Activated B cell treated with CpG ODN at 0.5 μM for 24 hours (primary cell): ENCODE measurements at regions not wholly inside any gene's neighbourhood (a gene's known extent, or its start where the extent isn't known, plus 50 kb on each side); places are given as distances from the start of the nearest gene placed in this dataset.

Experiments used
- ATAC-seq: fragments of 200-7000 bp; cut with Tn5 transposase; one replicate; pipeline ENCODE4 v1.10.0; 2021; ENCODE audit warnings: low read depth, mild to moderate bottlenecking, moderate library complexity
- CTCF ChIA-PET: fragments of 350-600 bp; sonication (Branson Sonifier 250); formaldehyde crosslinking; loops from one replicate; lab custom pipeline; 2021; ENCODE audit warnings: antibody characterized with exemption; lab: Charles Lee
- POLR2A ChIA-PET: fragments of 350-600 bp; sonication (Branson Sonifier 250); formaldehyde crosslinking; loops from one replicate; lab custom pipeline; 2021; ENCODE audit warnings: antibody characterized with exemption; lab: Charles Lee
- DNase-seq: peaks from one replicate; pipeline ENCODE4 v3.0.0; 2022
- H3K27ac Mint-ChIP-seq: one replicate; pipeline ENCODE4 v1.8.0; 2020; ENCODE audit warnings: mixed read lengths
- H3K27me3 Mint-ChIP-seq: one replicate; pipeline ENCODE4 v1.8.0; 2021; ENCODE audit warnings: mixed read lengths
- H3K36me3 Mint-ChIP-seq: one replicate; pipeline ENCODE4 v1.8.0; 2021; ENCODE audit warnings: low read depth, mixed read lengths
- H3K4me1 Mint-ChIP-seq: one replicate; pipeline ENCODE4 v1.8.0; 2021; ENCODE audit warnings: mixed read lengths
- H3K4me3 Mint-ChIP-seq: one replicate; pipeline ENCODE4 v1.8.0; 2020; ENCODE audit warnings: mild to moderate bottlenecking, mixed read lengths
- H3K9me3 Mint-ChIP-seq: one replicate; pipeline ENCODE4 v1.8.0; 2020; ENCODE audit warnings: mixed read lengths
- intact Hi-C: fragments of 100-400 bp; cut with micrococcal nuclease; formaldehyde crosslinking; loops from one replicate; pipeline ENCODE4 v1.15.1; 2024
- TF ChIP-seq, protein P1 (sequence below): fragments of 200-600 bp; IDR thresholded peaks from one replicate; pipeline ENCODE4 v1.8.0; 2022; ENCODE audit warnings: antibody characterized with exemption, mild to moderate bottlenecking

DNA sequence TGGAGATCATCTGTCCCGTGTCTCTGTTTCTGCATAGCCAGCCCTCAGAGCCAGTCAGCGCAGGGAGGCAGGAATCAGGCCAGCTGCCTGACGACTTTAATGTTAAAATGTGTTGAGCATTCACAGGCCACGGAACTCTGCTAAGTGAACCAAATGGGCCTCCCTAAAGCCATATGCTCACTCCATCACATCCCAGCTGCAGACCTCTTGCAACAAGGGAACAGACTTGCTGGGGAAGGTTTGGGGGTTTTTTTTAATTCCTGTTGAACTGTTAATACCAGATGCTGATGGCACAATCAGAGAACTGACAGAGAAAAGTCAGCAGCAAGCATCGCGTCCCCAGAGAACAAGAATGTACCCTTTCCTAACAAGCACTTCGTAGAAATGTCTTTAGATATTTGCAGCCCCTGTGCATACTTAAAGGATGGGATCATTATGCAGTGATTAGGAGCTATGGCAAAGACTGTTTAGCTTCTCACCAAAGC is 900.4 kb upstream of the AUTS2 start:
- ChIA-PET CTCF (no interaction called here), POLR2A (no interaction called here)
- no peak overlapping the region for H3K4me3 Mint-ChIP-seq
- H3K27me3 Mint-ChIP-seq, result no peaks in the 10 kb centered on the region
- no peaks in the 10 kb centered on the region for H3K9me3 Mint-ChIP-seq
- H3K4me1 Mint-ChIP-seq, result no peaks in the 10 kb centered on the region
- H3K36me3 Mint-ChIP-seq, result no peaks in the 10 kb centered on the region
- no peak overlapping the region for H3K27ac Mint-ChIP-seq
- DNase-seq, result no peak
- intact Hi-C loops, result no loop called here
- no peak for ATAC-seq
- TF ChIP-seq, protein P1, sequence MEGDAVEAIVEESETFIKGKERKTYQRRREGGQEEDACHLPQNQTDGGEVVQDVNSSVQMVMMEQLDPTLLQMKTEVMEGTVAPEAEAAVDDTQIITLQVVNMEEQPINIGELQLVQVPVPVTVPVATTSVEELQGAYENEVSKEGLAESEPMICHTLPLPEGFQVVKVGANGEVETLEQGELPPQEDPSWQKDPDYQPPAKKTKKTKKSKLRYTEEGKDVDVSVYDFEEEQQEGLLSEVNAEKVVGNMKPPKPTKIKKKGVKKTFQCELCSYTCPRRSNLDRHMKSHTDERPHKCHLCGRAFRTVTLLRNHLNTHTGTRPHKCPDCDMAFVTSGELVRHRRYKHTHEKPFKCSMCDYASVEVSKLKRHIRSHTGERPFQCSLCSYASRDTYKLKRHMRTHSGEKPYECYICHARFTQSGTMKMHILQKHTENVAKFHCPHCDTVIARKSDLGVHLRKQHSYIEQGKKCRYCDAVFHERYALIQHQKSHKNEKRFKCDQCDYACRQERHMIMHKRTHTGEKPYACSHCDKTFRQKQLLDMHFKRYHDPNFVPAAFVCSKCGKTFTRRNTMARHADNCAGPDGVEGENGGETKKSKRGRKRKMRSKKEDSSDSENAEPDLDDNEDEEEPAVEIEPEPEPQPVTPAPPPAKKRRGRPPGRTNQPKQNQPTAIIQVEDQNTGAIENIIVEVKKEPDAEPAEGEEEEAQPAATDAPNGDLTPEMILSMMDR, result no peak

DNA sequence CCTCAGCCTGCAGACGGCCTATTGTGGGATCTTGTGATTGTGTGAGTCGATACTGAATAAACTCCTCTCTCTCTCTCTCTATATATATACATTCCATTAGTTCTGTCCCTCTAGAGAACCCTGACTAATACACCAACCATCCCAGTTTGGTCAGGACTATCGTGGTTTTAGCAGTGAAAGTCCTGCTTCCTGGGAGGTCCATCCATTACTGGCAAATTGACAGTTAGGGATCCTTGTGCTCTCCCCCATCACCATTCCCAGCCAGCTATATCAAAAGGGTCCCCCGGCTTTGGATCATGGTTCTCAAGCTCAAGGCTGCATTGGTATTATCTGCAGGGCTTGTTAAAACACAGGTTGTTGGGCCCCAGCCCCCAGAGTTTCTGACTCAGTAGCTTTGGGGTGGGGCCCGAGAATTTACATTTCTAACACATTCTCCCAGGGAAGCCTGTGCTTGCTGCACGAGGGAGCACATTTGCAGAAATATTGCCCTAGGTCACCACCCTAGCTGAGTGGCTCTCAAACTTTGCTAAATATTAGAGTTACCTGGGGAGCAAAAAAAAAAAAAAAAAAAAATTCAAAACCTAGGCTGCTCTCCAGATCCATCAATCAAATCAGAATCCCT is 899.1 kb upstream of the AUTS2 start:
- intact Hi-C loops, result no loop called here
- Mint-ChIP-seq H3K9me3 (peaks cover 1% of the 10 kb centered on the region), H3K27ac (no peak overlapping the region), H3K27me3 (no peaks in the 10 kb centered on the region), H3K4me1 (no peaks in the 10 kb centered on the region), H3K4me3 (no peak overlapping the region), H3K36me3 (no peaks in the 10 kb centered on the region)
- CTCF ChIA-PET, result no interaction called here
- TF ChIP-seq, protein P1, result no peak
- POLR2A ChIA-PET, result no interaction called here
- no peak for DNase-seq
- ATAC-seq, result no peak

DNA sequence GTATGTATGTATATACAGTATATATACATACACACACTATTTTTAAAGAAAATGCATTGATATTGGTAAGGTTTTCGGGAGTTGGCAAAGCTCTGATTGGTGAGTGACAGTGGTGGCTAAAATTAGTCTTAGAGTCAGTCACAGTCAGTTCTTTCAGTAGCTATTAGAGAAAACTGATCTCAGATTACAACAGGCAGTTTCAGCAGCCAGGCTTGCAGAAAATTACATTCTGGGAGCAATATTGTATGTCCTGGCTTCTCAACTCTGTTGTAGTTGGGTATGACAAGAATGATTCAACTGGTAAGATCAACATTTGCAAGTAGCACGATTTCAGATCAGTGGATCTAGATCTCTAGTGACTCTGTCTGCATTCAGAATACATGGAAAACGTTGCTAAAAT is 897.9 kb upstream of the AUTS2 start:
- TF ChIP-seq, protein P1, result no peak
- POLR2A ChIA-PET, result no interaction called here
- CTCF ChIA-PET, result no interaction called here
- intact Hi-C loops, result no loop called here
- Mint-ChIP-seq H3K36me3 (no peaks in the 10 kb centered on the region), H3K27me3 (no peaks in the 10 kb centered on the region), H3K27ac (no peak overlapping the region), H3K9me3 (peaks cover 2% of the 10 kb centered on the region), H3K4me3 (no peak overlapping the region), H3K4me1 (no peaks in the 10 kb centered on the region)
- DNase-seq, result no peak
- ATAC-seq, result no peak

DNA sequence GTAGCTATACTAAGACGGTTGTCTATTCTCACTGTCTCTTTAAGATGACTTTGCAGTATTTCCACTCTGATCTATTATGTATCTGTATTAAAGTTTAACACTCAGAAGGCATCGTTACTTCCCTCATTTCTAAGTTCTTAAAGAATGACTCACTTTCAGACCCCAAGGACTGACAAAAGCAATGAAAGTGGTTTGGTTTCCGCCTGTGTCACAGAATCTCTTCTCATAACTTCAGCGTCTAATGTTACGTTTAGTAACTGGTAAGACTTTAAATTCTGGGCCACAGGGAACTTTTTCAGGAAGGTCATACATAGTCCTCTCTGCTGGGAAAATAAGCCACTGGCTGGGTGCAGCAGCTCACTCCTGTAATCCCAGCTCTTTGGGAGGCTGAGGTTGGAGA is 892.0 kb upstream of the AUTS2 start:
- Mint-ChIP-seq H3K36me3 (no peaks in the 10 kb centered on the region), H3K27ac (no peak overlapping the region)
- TF ChIP-seq, protein P1, result no peak

DNA sequence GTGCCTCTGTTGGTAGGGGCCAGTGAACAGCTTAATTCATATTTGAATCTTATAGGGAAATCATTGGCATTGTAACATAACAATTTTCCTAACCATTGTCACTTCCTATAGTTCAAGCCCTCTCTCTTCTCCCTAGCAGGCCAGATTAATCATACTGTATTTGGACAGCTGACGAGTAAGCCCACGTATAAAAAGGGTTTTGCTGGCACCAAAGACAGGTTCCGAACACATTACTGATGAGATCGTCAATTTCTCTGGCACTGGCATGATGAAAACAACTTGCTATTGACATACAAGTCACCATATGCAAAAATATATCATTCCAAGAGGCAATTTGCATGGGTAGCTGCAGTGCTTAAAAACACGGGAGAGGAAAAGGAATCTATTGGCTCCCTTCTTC is 891.1 kb upstream of the AUTS2 start:
- ChIA-PET POLR2A (no interaction called here), CTCF (no interaction called here)
- TF ChIP-seq, protein P1, result no peak
- ATAC-seq (no peak), DNase-seq (no peak)
- intact Hi-C loops, result no loop called here
- Mint-ChIP-seq H3K27me3 (no peaks in the 10 kb centered on the region), H3K4me3 (no peak overlapping the region), H3K9me3 (peaks cover 12% of the 10 kb centered on the region), H3K36me3 (no peaks in the 10 kb centered on the region), H3K27ac (no peak overlapping the region), H3K4me1 (no peaks in the 10 kb centered on the region)

More for the DNA sequence above, 892.0 kb upstream of the AUTS2 start:
- POLR2A ChIA-PET, result no interaction called here
- intact Hi-C loops, result no loop called here
- peaks cover 9% of the 10 kb centered on the region for H3K9me3 Mint-ChIP-seq
- DNase-seq (no peak), ATAC-seq (no peak)
- H3K4me1 Mint-ChIP-seq, result no peaks in the 10 kb centered on the region
- no peak overlapping the region for H3K4me3 Mint-ChIP-seq
- CTCF ChIA-PET, result no interaction called here
- no peaks in the 10 kb centered on the region for H3K27me3 Mint-ChIP-seq
